LNCAP (cell line): ENCODE measurements at regions not wholly inside any gene's neighbourhood (a gene's known extent, or its start where the extent isn't known, plus 50 kb on each side); places are given as distances from the start of the nearest gene placed in this dataset.

ENCODE experiments used
- CTCF ChIP-seq: fragments of 450-650 bp; IDR thresholded peaks from 2 replicates; pipeline ENCODE4 v1.5.1; 2017; ENCODE audit warnings: mild to moderate bottlenecking

DNA sequence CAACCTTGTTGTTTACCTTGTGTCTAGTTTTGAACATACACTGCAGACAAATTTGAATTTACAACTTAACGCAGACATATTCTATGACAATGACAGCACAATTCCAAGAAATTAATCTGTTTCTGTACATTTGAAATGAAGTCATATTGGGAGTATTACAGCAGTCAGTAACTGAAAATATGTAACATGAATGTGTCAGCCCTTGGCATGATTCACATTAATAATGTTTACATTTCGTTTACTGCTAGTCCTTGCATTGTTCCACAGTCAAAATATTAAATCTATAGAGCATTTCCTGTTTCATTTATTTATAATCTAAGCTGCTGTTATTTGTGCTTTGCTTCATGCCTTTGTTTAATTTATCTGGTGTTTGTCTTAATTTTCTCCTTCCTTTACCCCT is 80.4 kb downstream of the NOC3L start:
- TF ChIP-seq CTCF, result no peak
